Large intestine (tissue), 3 donors: ENCODE measurements at regions not wholly inside any gene's neighbourhood (a gene's known extent, or its start where the extent isn't known, plus 50 kb on each side); places are given as distances from the start of the nearest gene placed in this dataset.

ENCODE experiments used
- DNase-seq, 2 donors: peaks; one replicate each; pipeline versions ENCODE4 v3.0.0 to v3.0.0-alpha.2; 2013
- H3K27ac ChIP-seq: one replicate; pipeline ENCODE4 v1.5.1; 2013; ENCODE audit warnings: low read length
- H3K27me3 ChIP-seq: 2 replicates; pipeline ENCODE4 v1.6.1; 2013; ENCODE audit warnings: low read length; ENCODE audit not compliant: control insufficient read depth, insufficient read depth
- H3K36me3 ChIP-seq: 2 replicates; pipeline ENCODE4 v1.6.1; 2013; ENCODE audit warnings: low read length; ENCODE audit not compliant: control insufficient read depth, insufficient read depth
- H3K4me1 ChIP-seq: one replicate; pipeline ENCODE4 v1.6.1; 2013; ENCODE audit warnings: low read length; ENCODE audit not compliant: control insufficient read depth, insufficient read depth
- H3K4me3 ChIP-seq: one replicate; pipeline ENCODE4 v1.5.1; 2013; ENCODE audit warnings: low read length
- H3K9me3 ChIP-seq: one replicate; pipeline ENCODE4 v1.6.1; 2013; ENCODE audit warnings: mild to moderate bottlenecking, low read depth, low read length, moderate library complexity; ENCODE audit not compliant: control insufficient read depth
- WGBS: methylation state at CpG from one replicate; pipeline ENCODE4 v1.1.5; 2013; ENCODE audit warnings: low lambda C conversion rate; ENCODE audit not compliant: insufficient coverage; 5-methylcytosine and 5-hydroxymethylcytosine counted together

- H3K27me3 ChIP-seq, result no peaks in the 10 kb centered on the region
- no peaks in the 10 kb centered on the region for H3K9me3 ChIP-seq
- H3K36me3 ChIP-seq, result no peaks in the 10 kb centered on the region
- H3K27ac ChIP-seq, result no peak overlapping the region
- no peak for DNase-seq
- H3K4me3 ChIP-seq, result no peak overlapping the region
- H3K4me1 ChIP-seq, result no peaks in the 10 kb centered on the region
- WGBS, result no CpG with 5 or more reads among the region's 8 CpGs
These were observed 77.8 kb upstream of the LINC01488 start for GRCh38 chr11:69403556-69404215.

DNA sequence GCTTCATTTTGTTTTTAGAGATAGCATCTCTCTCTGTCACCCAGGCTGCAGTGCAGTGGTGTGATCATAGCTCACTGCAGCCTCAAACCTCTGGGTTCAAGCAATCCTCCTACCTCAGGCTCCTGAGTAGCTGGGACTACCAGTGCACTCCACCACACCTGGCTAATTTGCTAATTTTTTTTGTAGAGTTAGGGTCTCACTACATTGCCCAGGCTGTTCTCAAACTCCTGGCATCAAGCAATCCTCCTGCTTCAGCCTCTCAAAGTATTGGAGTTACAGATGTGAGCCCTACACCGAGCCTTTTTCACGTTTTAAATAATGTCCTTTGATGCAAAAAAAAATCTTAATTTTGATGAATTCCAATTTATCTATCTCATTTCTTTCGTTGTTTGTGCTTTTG, 75.4 kb upstream of the LINC01488 start:
- no peak overlapping the region for H3K4me3 ChIP-seq
- H3K36me3 ChIP-seq, result no peaks in the 10 kb centered on the region
- no peaks in the 10 kb centered on the region for H3K27me3 ChIP-seq
- DNase-seq, result no peak
- H3K9me3 ChIP-seq, result no peaks in the 10 kb centered on the region
- no peak overlapping the region for H3K27ac ChIP-seq
- 100% methylated on average over 1 of the region's 3 CpGs for WGBS
- no peaks in the 10 kb centered on the region for H3K4me1 ChIP-seq

DNA sequence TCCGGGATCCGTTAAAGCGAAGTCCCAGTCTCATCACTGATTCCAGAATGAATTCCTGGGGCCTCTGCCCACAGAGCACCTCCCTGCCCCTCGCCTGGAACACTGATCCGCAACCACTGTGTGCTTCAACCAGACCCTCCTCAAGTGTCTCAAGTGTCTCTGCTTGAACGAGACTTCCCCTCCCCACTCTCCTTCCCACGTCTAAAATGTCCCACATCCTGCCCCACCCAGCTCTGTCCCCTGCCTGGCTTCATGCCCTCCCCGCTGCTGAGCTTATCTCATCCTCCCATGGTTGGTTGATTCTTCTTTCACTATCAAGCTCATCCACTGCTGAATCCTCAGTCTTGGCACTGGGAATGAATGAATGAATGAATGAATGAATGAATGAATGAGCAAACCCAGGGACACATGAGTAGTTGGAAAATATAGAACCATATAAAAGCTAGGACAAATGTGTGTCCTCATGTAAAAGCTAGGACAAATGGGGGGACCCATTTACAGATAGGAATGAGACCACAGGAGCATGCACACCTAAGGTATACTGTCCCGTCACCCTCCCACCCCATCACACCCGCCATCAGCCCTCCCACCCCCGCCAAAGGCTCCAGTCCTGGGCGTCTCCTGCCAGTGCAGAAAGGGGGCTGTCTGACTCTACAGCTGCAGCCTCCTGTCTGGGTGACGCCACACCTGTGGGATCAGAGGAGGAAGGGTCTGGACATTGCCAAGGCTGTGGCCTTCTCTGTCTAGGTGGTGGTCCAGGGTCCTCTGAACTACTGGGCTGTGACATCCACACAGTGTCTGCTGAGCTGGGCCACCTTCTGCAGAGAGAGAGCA, 71.4 kb upstream of the LINC01488 start:
- Histone ChIP-seq H3K4me3 (no peak overlapping the region), H3K36me3 (no peaks in the 10 kb centered on the region), H3K9me3 (no peaks in the 10 kb centered on the region), H3K27me3 (no peaks in the 10 kb centered on the region), H3K27ac (no peak overlapping the region), H3K4me1 (no peaks in the 10 kb centered on the region)
- DNase-seq, result no peak
- WGBS, result 33% methylated on average over 3 of the region's 13 CpGs

DNA sequence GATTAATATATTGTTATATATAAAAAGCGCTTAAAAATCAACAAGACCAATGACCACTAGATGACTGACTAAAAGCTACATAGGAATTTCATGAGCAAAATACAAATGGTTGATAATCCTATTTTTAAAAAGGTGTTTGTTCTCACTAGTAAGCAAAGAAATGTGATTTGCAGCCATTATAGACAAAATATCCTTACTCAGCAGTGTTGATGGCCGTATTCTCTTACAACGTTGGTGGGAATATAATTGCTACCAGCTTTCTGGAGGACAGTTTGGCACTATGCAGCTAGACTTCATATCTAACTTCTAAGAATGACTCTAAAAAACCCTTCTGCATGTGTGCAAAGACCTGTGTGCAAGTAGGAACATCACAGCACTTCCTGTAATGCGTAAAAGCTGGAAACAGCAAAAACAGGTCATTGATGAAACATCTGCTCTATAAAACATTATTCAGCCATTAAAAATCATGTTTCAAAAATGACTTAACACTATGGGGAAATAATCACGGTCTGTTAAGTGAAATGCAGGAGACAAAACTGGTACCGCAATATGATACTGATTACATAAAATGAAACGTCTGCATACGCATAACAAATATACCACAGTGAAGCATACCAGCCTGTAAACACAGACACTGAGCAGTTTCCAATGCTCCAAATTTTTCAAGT, 70.1 kb upstream of the LINC01488 start:
- Histone ChIP-seq H3K9me3 (no peaks in the 10 kb centered on the region), H3K4me1 (no peaks in the 10 kb centered on the region), H3K27ac (no peak overlapping the region), H3K27me3 (no peaks in the 10 kb centered on the region), H3K4me3 (no peak overlapping the region), H3K36me3 (no peaks in the 10 kb centered on the region)
- no peak for DNase-seq
- WGBS, result 97% methylated on average over 4 of the region's 8 CpGs

DNA sequence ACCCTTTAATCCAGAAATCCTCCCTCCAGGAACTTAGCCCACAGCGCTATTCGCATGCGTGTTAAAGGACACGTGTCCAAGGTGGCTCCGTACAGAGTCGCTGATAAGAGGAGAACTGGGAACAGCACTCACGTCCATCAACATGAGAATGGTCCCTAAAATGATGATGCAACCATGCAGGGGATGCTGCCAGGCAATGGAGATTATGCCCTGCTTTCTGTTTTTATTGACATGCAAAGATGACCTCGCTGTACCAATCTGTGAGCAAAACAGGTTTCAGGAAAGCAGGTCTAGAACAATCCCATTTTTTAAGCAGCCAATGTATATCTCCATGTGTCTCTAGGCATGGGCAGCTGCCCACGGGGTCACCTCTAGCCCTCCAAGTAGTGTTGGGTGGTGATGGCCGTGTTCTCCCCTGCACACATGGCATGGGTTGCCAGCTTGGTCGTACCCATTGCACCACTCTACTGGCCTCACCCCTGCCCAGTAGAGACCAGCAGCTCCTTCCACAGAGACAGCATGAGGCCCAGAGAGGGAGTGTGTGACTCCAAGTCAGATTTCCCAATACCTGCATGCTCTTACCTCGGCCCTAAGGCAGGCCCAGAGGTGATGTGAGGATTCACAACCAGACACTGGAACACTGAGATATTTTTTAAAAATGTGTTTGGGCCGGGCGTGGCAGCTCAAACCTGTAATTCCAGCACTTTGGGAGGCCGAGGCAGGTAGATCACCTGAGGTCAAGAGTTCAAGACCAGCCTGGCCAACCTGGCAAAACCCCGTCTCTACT, 68.3 kb upstream of the LINC01488 start:
- H3K9me3 ChIP-seq, result no peaks in the 10 kb centered on the region
- WGBS, result no CpG with 5 or more reads among the region's 16 CpGs
- no peaks in the 10 kb centered on the region for H3K4me1 ChIP-seq
- H3K27me3 ChIP-seq, result no peaks in the 10 kb centered on the region
- H3K27ac ChIP-seq, result no peak overlapping the region
- no peaks in the 10 kb centered on the region for H3K36me3 ChIP-seq
- DNase-seq, result no peak
- H3K4me3 ChIP-seq, result no peak overlapping the region

DNA sequence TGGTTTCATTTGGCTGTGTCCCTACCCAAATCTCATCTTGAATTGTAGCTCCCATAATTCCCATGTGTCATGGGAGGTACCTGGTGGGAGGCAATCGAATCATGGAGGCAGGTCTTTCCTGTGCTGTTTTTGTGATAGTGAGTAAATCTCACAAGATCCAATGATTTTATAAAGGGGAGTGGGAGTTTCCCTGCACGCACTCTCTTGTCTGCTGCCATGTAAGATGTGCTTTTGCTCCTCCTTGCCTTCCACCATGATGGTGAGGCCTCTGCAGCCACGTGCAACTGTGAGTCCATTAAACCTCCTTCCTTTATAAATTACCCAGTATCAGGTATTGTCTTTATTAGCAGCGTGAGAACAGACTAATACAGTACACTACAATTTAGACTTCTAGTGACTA, 67.5 kb upstream of the LINC01488 start:
- Histone ChIP-seq H3K9me3 (no peaks in the 10 kb centered on the region), H3K4me1 (no peaks in the 10 kb centered on the region), H3K27ac (no peak overlapping the region), H3K27me3 (no peaks in the 10 kb centered on the region), H3K36me3 (no peaks in the 10 kb centered on the region), H3K4me3 (no peak overlapping the region)
- no CpG with 5 or more reads among the region's 4 CpGs for WGBS
- no peak for DNase-seq

DNA sequence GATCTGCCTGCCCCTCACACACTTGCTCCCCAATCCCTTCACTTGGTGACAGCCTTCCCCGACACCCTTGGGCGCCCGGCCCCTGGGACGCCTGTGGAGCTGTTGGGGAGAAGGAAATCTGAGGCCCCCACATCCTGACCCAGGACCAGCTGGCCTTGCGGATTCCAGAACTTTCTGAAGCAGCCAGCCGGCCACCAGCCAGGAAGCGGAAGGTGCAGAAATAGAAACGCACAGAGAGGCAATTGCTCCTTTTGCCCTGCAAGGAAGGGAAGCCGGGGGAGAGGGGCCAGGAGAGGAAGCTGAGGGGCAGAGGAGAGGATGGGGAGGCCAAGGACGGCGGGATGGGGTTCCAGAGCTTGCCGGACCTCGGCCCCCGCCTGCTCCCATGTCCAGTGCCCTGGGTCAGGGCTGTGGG, 66.7 kb upstream of the LINC01488 start:
- Histone ChIP-seq H3K27ac (no peak overlapping the region), H3K4me3 (no peak overlapping the region), H3K9me3 (peaks cover 2% of the 10 kb centered on the region), H3K4me1 (no peaks in the 10 kb centered on the region), H3K27me3 (no peaks in the 10 kb centered on the region), H3K36me3 (no peaks in the 10 kb centered on the region)
- WGBS, result no CpG with 5 or more reads among the region's 14 CpGs
- no peak for DNase-seq

- DNase-seq, result no peak
- WGBS, result no CpG with 5 or more reads among the region's 12 CpGs
These were observed 65.9 kb upstream of the LINC01488 start for GRCh38 chr11:69415411-69416142.

DNA sequence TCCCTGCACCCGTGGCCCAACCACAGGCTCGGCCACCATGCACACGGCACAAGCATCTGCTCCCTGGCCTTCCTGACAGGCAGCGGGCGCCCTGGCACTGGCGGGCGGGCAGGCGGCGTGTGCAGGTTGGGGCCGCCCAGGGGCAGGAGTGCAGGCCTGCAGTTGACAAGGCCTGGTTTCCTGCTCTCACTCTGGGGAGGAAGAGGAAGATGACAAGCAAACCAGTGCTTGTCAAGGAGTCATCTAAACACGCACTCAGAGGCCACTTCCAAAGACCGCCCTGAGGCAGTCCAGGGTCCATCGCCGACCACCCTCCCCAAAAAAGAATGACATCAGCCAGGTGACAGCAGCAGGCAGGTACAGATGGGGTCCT, 65.3 kb upstream of the LINC01488 start:
- H3K9me3 ChIP-seq, result peaks cover 2% of the 10 kb centered on the region
- H3K4me3 ChIP-seq, result no peak overlapping the region
- H3K27ac ChIP-seq, result no peak overlapping the region
- no peaks in the 10 kb centered on the region for H3K4me1 ChIP-seq
- no CpG with 5 or more reads among the region's 14 CpGs for WGBS
- no peaks in the 10 kb centered on the region for H3K36me3 ChIP-seq
- no peaks in the 10 kb centered on the region for H3K27me3 ChIP-seq
- no peak for DNase-seq

More at GRCh38 chr11:69415411-69416142, 65.9 kb upstream of the LINC01488 start:
- H3K9me3 ChIP-seq, result peaks cover 2% of the 10 kb centered on the region
- no peaks in the 10 kb centered on the region for H3K4me1 ChIP-seq
- H3K4me3 ChIP-seq, result no peak overlapping the region
- H3K27ac ChIP-seq, result no peak overlapping the region
- no peaks in the 10 kb centered on the region for H3K27me3 ChIP-seq
- no peaks in the 10 kb centered on the region for H3K36me3 ChIP-seq
